ENCODE measurements at regions not wholly inside any gene's neighbourhood (a gene's known extent, or its start where the extent isn't known, plus 50 kb on each side); places are given as distances from the start of the nearest gene placed in this dataset.

GRCh38 chrX:40504801-40505605 is 75.8 kb upstream of the ATP6AP2 start:
- no peaks in the 10 kb centered on the region for H3K79me2 ChIP-seq (ENCODE audit: control insufficient read depth, insufficient read depth, low read length)
- H4K20me1 ChIP-seq (ENCODE audit: control insufficient read depth, insufficient read depth) = no peaks in the 10 kb centered on the region
- FAIRE-seq = no peak
- CTCF ChIA-PET = interaction anchor here (0.7 kb wide), 1 partner anchor 13 kb away, joined by 3 read pairs; no protein-coding TSS in a partner anchor
- SMC1A ChIA-PET (ENCODE audit: uncharacterized antibody, unreplicated experiment) = no interaction called here
- RAD21 ChIA-PET (ENCODE audit: unreplicated experiment) = no interaction called here
- H3K27me3 ChIP-seq (replicated peaks in 1 of 2; ENCODE audit: control insufficient read depth in 2 of 2, insufficient read depth in 2 of 2, low read length in 1 of 2) = no peaks in the 10 kb centered on the region; a peak in 1 of 4 replicates
- in situ Hi-C loops (cut with MboI) = no loop called here
- intact Hi-C loops (cut with micrococcal nuclease; ENCODE audit: unreplicated experiment) = no loop called here
- no peak overlapping the region for H3K4me3 ChIP-seq
- DNase-seq (ENCODE audit: low read depth, low spot score) = peak; percentile 3
- no peak overlapping the region for H3K9ac ChIP-seq (ENCODE audit: control insufficient read depth, insufficient read depth, low read length)
- H3K4me2 ChIP-seq (ENCODE audit: control insufficient read depth, insufficient read depth) = no peak overlapping the region
- H3K4me1 ChIP-seq (ENCODE audit: control insufficient read depth, insufficient read depth, low read length) = no peaks in the 10 kb centered on the region
- H3K27ac ChIP-seq (ENCODE audit: control insufficient read depth, insufficient read depth) = no peak overlapping the region
- no peaks in the 10 kb centered on the region for H3K36me3 ChIP-seq (ENCODE audit: control insufficient read depth in 2 of 2, insufficient read depth in 2 of 2, low read length in 1 of 2)
- ATAC-seq = peak; percentile 46
- WGBS (ENCODE audit: insufficient coverage, insufficient replicate concordance, low lambda C conversion rate, missing lambda C conversion rate) = 17% methylated on average over 5 of the region's 5 CpGs
- no peaks in the 10 kb centered on the region; the same call in 2 of the 3 replicates for H3K9me3 ChIP-seq (replicated peaks; ENCODE audit: control insufficient read depth, insufficient read depth, low read length)
- POLR2A ChIA-PET = interaction anchor here (0.5 kb wide), 1 partner anchor 196 kb away, joined by 3 read pairs; no protein-coding TSS in a partner anchor
- no peak overlapping the region for H2AFZ ChIP-seq (ENCODE audit: control insufficient read depth, low read depth, low read length)
- no TSS peak for BruUV-seq (replicated peaks)
- TF ChIP-seq MEF2A (IDR thresholded peaks at IDR 0.05; ENCODE audit: insufficient read depth, low read depth, low read length) (no peak), ZBTB4 (CRISPR knock-in tag; IDR thresholded peaks at IDR 0.05) (no peak), RB1 (IDR thresholded peaks at IDR 0.05; ENCODE audit: borderline replicate concordance) (no peak), PKNOX1 (IDR thresholded peaks at IDR 0.05) (no peak), KAT2A (conservative IDR thresholded peaks at IDR 0.05; ENCODE audit: control insufficient read depth, low read depth, low read length) (no peak), SMARCA5 (IDR thresholded peaks at IDR 0.05) (no peak), JUNB (IDR thresholded peaks at IDR 0.05) (no peak), PML (IDR thresholded peaks at IDR 0.05; ENCODE audit: low read length) (no peak), ASH2L (IDR thresholded peaks at IDR 0.05; ENCODE audit: borderline replicate concordance, low read depth) (no peak), TCF12 (IDR thresholded peaks at IDR 0.05; ENCODE audit: low read depth, low read length) (no peak), ZZZ3 (IDR thresholded peaks at IDR 0.05; ENCODE audit: control insufficient read depth, insufficient read length, low read depth) (no peak), RCOR1 (conservative IDR thresholded peaks at IDR 0.05; ENCODE audit: low read depth, low read length) (no peak), FOS (IDR thresholded peaks at IDR 0.05; ENCODE audit: borderline replicate concordance, extremely low read depth, insufficient read length) (no peak), YY1 (IDR thresholded peaks at IDR 0.05; ENCODE audit: low read depth, low read length) (no peak)
- TF ChIP-seq, protein P1, sequence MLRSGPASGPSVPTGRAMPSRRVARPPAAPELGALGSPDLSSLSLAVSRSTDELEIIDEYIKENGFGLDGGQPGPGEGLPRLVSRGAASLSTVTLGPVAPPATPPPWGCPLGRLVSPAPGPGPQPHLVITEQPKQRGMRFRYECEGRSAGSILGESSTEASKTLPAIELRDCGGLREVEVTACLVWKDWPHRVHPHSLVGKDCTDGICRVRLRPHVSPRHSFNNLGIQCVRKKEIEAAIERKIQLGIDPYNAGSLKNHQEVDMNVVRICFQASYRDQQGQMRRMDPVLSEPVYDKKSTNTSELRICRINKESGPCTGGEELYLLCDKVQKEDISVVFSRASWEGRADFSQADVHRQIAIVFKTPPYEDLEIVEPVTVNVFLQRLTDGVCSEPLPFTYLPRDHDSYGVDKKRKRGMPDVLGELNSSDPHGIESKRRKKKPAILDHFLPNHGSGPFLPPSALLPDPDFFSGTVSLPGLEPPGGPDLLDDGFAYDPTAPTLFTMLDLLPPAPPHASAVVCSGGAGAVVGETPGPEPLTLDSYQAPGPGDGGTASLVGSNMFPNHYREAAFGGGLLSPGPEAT (IDR thresholded peaks at IDR 0.05; ENCODE audit: low read depth) = no peak
- TF ChIP-seq, protein P2, sequence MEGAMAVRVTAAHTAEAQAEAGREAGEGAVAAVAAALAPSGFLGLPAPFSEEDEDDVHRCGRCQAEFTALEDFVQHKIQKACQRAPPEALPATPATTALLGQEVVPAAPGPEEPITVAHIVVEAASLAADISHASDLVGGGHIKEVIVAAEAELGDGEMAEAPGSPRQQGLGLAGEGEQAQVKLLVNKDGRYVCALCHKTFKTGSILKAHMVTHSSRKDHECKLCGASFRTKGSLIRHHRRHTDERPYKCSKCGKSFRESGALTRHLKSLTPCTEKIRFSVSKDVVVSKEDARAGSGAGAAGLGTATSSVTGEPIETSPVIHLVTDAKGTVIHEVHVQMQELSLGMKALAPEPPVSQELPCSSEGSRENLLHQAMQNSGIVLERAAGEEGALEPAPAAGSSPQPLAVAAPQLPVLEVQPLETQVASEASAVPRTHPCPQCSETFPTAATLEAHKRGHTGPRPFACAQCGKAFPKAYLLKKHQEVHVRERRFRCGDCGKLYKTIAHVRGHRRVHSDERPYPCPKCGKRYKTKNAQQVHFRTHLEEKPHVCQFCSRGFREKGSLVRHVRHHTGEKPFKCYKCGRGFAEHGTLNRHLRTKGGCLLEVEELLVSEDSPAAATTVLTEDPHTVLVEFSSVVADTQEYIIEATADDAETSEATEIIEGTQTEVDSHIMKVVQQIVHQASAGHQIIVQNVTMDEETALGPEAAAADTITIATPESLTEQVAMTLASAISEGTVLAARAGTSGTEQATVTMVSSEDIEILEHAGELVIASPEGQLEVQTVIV (IDR thresholded peaks at IDR 0.05; ENCODE audit: borderline replicate concordance, partially characterized antibody) = no peak
